ENCODE measurements at regions not wholly inside any gene's neighbourhood (a gene's known extent, or its start where the extent isn't known, plus 50 kb on each side); places are given as distances from the start of the nearest gene placed in this dataset.

DNA sequence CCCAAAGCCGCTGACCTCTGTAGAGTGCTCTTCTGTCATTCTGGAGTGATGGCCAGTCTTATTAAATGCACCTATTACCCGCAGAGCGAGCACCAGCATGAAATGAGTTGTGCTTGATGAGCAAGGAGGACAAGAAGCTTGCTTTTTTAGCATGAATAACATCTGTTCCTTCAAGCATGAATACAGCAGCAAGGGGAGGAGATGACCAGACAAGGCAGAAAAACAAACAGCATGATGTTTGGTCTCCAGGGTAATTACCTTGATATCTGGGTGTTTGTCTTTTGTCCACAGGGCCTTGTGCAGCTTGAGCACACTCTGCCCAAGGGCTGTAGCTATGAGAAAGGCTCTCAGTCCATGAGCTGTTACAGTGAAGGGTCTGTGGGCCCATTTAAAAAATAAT is 324.8 kb upstream of the DDX53 start:
- no peak for DNase-seq

DNA sequence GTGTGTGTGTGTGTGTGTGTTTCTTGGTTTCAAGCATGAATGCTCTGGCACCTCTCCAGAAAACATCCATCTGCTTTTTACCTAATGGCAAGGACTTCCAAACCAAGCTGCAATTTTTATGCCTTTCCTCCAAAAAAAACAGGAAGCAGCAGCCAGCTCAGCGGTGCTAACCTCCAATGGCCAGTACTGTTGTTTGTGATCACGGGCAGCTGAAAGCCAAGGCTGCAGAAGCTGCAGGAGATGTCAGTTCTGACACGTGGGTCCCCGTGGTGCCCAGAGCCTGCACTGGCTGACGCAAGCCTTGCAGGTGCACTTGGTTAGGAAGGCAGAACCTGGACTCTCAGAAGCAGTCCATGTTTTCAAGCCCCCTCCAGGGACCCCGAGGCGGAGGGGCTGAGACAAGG is 313.6 kb upstream of the DDX53 start:
- DNase-seq: no peak

DNA sequence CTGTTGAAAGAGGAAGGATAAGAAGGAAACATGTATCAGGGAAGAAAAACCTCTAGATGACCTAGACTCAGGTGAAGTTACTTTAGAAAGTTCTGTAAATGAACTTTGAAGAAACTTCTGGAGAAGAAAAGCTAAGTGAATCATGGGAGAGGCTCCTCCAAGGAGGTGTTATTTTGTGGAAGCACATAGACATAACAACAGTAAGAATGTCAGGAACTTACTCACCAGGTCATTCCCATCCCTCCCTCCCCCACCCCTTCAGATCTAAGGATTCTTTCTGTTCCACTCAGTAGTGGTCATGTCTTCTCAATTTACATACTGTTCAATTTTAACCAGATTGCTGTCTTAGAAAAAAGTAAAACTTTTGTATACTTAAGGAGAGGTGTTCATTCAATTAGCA is 310.5 kb upstream of the DDX53 start:
- DNase-seq: no peak

DNA sequence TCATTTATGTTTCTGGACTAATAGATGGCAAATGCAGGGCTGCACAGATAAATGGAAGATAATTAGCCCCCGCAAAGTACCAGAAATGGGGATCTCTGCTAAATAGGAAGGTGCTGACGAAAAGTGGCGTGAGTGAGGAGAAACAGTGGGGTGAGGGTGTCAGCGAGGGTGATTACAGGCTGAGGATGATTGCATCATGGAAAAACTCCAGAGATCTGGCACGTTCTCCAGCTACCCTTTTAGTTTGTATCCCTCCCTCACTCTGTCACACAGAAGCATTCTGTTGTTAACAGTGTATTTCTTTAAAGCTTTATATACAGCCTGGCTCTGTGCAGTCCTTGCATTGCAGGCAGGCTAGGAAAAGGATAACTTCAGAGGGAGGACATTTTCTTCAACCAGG is 309.6 kb upstream of the DDX53 start:
- DNase-seq: no peak

DNA sequence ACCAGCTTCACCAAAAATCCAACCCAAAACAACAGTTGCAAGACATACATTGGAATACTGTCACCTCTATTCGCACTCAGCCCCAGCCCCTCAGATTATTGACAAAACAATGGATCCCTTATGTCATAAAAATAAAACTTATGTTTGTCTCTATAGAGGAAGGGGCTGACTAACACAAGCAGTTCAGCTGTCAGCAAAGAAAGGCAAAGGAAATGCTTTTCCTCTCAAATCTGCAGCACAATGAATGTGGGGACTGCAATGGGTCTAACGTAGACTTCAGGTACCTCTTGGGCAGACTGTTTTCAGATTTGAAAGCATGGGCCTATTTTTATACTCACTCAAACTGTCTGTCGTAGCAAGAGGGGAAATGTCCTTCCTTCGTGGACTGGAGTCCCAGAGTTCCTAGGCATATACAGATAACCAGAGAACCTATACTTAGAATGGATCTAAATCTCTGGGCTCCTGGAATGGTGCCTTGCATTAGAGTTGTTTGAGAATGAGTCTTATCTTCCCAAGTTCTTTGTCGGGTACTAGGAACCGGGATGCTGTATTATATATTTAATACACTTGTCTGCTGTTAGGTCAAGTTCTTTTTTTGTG is 307.7 kb upstream of the DDX53 start:
- DNase-seq: no peak

DNA sequence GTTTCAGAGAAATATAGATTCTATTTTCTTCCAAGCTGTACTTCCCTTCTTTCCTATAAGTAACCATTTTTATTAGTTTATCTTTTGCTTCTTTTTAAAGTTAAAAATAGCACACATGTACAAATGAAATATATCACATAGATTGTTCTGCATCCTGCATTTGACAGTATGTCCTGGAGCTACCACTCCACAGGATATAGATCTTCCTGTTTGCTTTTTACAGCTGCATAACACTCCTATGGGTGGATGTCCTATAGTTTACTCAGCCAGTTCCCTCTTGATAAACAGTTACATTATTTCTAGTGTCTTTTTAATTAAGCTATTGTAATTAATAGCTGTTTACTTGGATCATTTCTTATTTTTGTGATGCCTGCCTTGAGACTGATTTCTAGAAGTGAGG is 301.6 kb upstream of the DDX53 start:
- no peak for DNase-seq

DNA sequence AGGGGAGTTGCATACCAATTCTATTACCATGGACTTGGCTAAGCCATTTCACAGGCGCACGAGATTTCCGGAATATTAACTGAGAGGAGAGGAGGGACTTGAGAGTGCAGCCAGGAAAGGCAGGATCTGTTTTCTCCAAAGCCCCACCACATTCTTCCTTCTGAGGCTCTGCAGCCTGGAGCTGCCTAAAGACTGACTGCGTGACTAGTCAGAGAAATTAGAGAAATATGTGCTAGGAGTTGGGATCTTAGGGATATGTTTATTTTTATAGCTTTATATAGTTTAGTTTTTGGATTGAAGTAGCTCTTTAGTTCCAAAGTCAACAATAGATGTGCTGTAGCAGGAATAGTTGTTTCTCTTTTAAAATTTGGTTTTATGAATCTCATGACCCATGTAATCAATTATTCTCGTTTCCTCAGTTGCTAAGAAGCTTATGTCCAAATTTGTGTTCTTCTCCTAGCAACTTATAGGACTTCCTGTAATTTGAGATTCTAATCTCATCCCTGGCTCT is 300.1 kb upstream of the DDX53 start:
- no peak for DNase-seq

DNA sequence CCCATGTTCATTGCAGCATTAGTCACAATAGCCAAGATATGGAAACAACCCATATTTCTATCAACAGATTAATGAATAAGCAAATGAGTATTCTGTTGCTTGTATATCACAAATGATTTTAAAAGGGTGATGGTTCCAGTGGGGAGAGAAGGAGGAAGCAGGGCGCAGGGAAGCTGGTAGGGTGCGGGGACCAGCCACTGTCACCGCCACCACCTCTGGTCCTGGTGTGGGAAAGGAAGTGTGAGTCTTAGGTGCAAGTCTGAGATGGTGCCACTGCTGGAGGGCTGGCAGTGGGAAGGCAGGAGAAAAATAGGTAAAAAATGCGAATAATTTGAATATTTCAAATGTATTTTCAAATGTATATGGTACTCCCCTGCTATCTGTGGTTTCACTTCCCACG is 286.8 kb upstream of the DDX53 start:
- no peak for DNase-seq

DNA sequence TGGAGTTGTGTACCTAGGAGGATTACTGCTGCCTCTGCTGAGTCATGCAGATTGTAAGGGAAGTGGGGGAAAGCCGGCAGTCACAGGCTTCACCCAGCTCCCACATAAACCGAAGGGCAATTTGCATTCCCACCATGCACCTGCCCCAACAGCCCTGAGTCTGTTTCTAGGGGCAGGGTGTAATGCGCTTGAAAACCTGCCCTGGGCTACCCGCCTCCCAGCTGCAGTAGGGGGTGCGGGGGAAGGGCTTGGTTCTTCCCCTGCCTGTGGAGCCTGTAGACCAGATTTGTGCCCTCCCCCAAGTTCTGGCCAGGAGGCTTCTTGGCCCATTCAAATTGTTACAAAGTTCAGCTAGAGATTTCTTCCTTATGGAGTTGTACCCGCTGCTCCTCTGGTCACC is 269.2 kb upstream of the DDX53 start:
- DNase-seq: no peak

DNA sequence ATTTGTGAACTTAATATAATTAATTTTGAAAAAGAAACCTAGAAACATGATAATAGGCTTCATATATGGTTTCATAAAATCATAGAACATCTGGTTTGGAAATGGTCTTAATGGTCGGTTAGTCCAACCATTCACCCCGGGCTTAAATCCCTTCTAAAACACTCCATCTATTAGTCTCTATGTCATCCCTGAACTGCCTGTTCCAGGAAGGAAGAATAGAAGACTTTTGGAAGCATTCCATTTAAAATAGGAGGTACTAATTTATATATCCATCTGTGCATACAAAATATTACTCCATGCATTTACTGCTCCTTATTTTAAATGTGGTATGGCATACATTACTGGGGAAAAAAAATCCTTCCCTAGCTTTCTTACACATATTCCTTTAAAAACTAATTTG is 262.2 kb upstream of the DDX53 start:
- DNase-seq: no peak

DNA sequence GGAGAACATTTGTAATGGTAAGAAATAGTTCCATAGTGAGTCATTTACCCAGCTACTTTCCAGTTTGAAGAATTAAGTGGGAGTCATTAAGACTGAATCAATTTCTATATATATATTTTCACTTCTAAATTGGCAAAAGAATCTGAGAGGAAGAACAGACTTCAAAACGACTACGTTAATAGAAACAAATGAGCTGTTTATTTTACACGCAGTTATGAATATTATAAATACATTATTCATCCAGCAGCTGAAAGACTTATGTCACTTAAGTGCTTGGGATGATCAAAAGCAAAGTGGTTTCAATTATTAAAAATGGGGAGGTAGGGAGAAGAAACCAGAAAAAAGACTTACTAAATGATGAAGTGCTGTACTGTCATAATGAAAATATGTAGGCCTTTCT is 260.5 kb upstream of the DDX53 start:
- no peak for DNase-seq

DNA sequence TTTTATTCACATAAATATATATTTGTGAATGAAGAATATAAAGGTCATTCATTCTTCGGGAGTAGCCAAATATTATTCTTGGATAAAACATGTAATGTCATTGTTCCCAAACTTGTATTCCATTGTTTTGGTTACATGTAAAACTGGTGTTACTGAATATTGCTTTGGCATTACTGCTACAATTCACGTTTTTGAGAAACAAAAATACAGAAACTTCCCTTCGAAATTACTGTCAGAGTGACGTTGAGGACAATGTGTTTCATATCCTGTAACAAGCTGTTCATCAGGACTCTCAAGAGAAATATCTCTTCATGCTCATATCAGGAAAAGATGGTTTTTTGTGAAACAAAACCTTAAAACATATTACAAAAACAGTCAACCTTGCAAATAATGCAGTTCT is 258.9 kb upstream of the DDX53 start:
- no peak for DNase-seq

DNA sequence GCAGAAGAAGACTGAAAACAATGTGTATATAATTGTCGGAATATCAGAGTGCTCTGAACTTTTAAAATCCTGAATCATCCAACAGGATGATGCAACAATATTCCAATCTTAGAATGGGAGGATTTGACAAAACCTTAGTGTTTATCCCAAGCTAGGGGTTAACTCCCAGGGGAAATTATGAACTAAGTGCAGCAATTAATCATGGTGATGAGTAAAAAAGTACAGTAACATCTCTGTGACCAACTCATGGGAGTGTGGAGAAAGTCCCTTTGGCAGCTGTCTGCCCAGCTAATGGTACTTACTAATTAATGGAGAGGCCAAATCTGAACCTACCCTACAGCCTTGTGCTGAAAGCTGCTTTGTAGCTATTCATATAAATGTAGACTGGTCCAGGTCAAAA is 257.6 kb upstream of the DDX53 start:
- DNase-seq: no peak

DNA sequence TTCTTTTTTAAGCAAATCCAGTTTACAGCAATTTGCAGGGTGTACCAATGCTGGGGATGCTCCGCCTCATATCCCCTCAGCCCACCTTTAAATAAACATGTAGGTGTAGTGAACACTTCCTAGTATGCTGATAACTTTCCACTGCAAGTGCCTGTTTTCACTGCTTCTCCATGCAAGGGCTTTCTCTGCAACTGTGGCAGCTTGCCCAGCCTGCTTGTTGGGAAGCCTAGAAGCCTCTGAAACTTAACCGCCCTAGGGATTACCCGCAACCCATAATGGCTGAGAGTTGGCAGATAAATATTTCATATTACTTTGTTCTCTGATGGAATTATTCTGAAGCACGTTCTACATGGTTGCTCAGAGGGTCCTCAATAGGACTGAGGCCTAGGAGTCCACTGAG is 253.7 kb upstream of the DDX53 start:
- no peak for DNase-seq

DNA sequence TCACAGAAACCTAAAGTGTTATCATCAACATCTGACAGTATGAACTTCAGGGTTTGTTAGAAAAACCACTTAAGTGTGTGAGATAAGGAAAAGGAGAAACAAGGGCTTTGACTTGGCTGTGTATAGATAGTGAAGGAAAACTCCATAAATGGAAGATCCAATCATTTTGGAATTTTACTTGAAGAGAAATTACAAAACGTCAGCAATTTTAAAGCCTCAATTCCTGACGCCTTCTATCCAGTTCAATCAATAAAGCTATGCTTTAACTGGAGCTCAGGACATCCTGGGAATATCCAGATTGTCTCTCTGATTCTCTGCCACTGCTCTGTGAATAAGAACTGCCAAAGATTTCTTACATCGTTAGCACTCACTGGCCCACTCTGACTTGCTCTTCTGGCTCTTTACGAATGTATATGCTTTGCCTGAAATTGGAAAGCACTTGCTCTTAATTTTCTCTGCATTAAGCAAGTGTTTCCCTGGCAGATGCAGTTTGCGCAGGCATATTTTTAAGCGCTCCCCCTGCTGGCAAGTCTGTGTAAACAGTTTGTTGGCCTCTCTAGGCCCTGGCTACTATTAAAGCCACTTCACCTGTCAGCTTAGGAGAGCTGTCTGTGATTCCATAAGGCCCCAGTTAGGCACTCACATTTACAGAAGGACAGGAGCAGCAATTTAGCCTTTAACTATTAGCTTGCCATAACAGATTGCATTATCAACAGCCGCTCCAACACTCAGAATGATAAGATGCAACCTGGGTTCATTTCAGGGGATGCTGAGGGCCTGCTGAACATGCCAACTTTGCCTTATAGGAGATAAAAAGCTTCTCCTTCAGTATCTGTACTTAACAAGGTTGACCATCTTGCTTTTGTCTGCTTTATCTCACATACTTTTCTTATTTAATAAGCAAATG is 251.4 kb upstream of the DDX53 start:
- peak; percentile 13 for DNase-seq

DNA sequence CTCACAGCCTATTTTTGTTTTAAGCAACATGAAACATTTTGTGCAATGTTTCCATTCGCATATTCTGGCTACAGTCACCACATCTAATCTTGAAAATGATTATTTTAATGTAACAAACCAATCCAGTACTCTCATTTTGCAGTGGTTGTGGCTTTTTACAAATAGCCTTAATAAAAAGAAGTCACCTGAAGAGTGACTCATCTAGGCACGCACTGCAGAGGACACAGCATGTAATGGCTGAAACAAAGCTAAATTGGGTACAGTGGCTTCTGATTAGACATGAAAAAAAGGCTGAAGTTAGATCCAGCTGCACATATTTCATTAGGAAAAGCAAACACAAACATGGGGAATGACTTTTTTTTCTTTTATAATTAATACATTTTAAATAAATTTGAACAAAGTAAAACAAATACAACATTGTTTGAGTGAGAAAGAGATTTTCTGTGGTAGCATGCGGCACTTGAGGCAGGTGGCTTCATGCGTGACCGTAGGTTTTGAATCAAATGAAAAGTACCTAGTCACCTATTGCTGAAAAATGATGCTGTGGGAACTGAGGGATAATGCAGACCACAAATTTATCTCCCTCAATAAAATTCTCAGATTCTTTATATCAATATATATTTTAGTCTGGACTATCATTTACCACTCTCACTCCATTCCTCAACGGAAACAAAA is 240.8 kb upstream of the DDX53 start:
- DNase-seq: no peak

DNA sequence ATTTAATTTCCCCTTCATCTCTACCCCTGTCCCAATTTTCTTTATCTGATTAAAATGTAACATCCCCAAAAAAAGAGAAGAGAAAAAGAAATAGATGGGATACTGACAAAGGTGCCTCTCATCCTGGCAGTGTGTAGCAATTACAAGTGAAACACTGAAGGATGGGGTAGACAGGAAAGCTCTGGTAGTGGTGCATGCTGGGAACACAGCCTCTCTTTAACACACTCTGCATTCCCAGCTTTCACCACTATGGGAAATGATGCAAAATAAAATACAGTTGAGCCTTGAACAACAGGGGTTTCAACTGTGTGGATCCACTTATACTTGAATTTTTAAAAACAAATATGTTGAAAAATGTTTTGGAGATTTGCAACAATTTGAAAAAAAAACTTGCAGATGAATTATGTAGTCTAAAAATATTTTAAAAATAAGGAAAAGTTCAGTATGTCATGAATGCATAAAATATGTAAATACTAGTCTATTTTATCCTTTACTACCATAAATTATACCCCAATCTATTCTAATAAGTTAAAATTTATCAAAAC is 239.2 kb upstream of the DDX53 start:
- DNase-seq: no peak

DNA sequence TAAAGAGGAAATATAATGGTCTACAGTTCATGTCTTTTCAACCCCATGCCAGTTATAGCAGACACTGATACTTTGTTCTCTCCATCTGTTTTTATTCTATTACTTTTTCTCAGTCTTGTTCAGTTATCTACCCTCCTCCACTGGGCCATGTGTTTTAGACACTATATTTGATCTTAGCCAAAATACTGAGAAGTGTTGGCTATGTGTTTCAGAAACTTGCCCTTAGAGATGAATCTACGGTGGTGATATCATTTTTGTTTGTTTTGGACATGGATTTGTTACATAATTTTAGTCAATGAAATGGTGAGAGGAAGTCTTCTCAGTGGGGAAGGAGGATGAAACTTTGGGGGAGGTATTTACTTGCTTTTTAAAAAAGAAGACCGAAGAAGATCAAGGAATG is 211.5 kb upstream of the DDX53 start:
- no peak for DNase-seq

DNA sequence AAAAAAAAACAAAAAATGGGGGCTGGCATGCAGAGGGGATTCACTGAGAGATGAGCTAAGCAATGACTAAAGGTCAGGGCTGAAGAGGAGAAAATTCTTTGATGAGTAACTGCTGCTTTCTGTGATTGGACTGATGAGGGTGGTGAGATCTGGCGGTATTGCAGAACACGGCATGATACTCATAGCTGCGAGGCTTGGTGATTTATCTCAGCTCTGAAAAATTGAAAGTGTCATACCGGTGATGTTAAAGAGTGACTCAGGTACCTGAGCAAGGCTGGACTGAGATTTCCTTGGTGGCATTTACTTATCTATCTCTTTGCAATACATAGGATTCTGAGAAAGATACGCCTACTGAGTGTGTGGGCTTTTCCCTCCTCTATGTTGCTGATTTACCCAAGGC is 204.1 kb upstream of the DDX53 start:
- no peak for DNase-seq

DNA sequence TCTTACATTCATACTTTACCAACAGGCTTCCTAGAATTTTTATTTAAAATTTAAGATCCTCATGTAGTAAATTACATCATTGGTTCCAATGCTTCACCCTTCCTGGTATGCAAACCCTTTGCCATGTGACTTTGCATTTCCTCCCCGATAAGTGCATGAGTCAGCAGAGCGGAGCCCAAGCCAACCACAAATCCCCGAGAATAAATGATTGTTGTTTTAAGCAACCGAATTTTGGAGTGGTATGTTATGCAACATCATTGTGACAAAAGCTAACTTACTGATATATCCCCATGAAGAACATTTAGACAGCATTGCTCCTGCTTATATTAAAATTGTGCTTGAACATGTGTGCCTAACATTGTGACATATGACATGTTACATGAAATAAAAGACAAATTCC is 199.4 kb upstream of the DDX53 start:
- DNase-seq: no peak

DNA sequence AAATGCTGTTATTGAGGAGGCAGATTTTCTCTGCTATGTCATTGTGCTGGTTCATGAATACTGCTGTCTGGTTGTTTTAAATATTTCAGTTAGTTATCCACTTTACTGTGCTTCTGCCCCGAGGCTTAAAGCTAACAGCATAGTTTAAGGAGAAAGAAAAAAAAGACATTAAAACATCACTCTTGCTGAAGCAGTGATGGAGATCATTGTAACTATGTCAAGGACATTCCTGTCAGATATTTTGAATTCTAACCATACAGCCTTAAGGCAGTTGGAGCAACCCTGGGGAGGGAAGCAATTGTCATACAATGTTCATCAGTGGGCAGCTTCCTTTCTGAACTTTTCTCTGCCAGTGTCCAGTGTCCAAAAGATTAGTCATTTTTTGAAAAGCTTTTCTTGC is 199.0 kb upstream of the DDX53 start:
- no peak for DNase-seq

DNA sequence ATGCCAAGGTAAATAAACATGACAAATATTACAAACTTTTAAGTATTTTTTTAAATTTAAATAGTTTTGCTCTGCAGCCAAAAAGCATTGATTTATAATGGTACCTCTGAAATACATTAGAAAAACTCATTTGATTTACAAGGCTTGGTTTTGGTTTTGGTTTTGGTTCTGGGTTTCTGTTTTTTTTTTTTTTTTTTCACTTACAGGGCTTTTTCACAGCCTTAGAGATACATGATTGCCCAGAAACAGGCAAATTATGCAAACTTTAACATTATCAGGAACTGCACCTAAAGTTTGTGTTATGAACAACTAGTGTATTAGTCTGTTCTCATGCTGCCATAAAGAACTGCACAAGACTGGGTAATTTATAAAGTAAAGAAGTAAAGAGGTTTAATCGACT is 196.4 kb upstream of the DDX53 start:
- no peak for DNase-seq

DNA sequence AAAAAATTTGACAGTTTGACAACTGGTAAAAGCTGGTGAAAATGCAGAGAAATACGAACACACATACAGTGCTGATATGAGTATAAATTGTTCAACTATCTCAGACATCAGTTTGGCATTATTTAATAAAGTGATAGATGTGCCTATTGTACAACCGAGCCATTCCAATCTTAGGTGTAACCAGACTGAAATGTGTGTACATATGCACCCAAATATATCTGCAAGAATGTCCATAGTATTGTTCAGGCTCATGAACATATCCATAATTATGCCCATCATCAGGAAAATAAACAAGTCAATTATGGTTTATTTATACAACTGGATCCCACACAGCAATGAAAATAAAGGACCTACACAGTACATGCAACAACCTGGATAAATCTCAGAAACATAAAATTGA is 188.9 kb upstream of the DDX53 start:
- no peak for DNase-seq

DNA sequence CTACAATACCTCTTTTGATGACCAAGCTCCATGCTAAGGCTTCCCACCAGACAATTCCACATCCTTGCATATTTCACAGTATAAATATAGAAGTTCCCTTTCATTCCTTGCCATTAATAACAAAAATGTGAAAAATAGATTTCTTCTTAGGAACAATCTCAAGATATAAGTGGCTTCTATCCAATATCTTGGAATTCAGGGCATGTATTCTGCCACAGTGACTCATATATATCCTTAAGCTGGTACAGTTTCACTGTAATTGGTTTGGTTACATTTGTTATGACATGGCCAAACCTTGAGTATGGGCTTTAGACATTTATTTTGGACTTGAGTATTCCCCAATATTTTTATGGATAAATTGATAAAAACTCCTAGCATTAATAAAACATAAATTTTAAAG is 181.7 kb upstream of the DDX53 start:
- DNase-seq: no peak
